Hematopoietic multipotent progenitor cell treated with erythropoietin and hydrocortisone succinate and interleukin-3 and kit ligand, for 4 days (in vitro differentiated cells): ENCODE measurements at regions not wholly inside any gene's neighbourhood (a gene's known extent, or its start where the extent isn't known, plus 50 kb on each side); places are given as distances from the start of the nearest gene placed in this dataset.

ENCODE experiments used
- DNase-seq: peaks from one replicate; pipeline ENCODE4 v3.0.0-alpha.2; 2015

GRCh38 chr7:40966693-40967092 is 736.2 kb downstream of the INHBA start:
- no peak for DNase-seq

DNA sequence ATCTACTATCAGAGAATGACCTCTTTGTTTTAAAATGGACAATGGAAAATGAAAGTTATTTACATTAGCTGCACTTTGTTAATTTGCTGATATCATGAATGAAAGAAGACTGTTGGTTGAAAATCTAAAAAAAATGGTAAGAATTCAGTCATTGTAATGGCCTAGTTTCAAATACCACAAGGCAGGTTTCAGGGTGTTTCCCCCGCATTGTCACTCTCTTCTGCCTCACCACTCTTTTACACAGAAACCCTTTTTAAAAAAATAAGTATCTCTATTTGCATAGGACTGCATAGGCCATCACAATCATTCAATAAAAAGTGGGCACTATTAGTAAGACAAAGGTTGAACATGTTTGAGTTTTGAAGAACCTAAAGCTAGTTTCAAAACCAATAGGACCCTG is 737.1 kb downstream of the INHBA start:
- DNase-seq = no peak

GRCh38 chr7:40965016-40965415 is 737.9 kb downstream of the INHBA start:
- no peak for DNase-seq

DNA sequence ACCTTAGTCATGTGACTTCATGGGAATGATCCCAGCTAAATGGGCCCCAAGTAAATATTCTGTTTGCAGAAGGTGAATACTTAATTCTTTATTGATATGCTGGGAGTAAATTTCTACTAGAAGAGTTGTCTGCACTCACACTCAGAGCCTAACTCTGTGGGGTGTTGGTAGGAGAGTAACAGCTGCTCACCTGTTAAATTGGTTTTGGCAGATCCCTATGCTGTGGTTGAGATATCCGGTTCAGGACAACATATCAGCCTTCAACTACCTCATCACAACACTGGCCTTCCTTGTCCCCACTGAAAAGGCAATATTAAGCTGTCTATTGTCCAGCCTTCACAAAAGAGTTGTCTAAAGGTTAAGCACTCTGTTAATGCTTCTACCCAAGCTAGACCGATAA is 738.3 kb downstream of the INHBA start:
- no peak for DNase-seq

DNA sequence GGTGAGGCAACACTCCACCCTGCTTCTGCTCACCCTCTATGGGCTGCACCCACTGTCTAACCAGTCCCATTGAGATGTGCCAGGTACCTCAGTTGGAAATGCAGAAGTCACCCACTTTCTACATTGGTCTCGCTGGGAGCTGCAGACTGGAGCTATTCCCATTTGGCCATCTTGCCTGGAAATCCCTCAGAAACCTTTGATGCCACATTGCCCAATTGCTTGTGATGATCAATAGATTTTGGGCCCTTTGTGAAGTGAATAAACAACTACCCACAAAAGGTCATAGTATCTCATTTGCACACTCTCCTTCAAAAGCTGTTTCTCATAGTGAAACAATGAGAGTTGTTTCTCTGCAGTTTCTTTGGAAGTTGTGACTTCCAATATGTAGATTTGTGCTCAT is 742.9 kb downstream of the INHBA start:
- no peak for DNase-seq

DNA sequence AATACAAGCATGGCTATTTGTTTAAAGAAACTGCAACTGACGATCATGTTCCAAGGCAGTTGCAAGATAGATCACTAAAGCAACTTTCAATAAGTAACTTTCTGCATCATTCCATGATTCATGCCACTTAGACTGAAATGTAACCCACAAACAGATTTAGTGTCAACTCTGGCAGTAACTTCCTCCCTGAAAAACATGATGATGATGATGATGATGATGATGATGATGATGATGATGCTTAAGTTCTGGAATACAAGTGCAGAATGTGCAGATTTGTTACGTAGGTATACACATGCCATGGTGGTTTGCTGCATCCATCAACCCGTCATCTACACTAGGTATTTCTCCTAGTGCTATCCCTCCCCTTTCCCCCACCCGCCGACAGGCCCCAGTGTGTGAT is 754.7 kb downstream of the INHBA start:
- no peak for DNase-seq

- no peak for DNase-seq
Measured at GRCh38 chr7:40947566-40947965, 755.3 kb downstream of the INHBA start.

- DNase-seq = no peak
Measured at GRCh38 chr7:40946549-40946948, 756.3 kb downstream of the INHBA start.

DNA sequence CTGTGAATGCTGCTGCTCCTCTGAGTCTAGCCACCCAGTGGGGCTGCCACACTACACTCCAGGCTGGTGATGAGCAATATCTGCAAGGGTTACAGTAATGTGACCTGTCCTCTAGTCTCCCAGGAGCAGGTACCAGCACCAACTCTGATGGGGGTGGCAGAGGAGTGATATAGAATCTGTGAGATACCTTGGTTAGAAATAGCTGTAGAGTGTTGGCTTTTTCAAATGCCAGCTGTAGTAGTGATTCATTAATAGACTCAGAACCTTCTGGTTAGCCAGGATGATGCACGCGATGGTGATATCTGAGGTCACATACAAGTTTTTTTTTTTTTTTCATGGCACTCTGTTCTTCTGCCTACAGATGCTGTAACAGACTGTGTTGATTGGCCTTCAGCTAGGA is 757.1 kb downstream of the INHBA start:
- DNase-seq = no peak

DNA sequence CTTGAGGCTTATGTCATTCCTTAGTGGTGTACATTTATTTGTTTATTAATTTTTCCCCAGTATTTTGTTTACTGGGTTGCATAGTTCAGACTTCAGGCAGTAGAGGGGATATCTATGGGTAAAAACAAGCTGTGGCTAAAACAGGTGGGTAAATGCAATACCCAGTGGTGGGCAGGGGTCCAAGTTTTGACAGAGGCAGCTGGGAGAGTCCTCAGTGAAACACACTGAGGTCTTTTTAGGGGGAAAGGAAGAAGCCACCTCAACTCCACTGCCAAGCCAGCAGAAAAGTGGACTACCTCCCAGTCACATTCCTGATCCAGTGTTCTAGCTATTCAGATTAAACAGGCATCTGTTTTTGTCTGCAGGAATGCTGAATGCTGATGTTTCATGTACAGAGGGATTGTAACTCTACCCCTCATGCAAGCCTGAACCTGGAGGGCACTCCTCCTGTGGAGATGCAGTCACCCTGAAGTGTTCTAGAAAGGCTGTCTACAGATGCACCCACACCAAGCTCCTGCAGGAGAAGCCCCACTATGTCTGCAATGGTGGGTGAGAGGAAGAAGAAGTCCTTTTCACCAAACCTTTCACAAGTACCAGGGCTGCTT is 757.8 kb downstream of the INHBA start:
- DNase-seq = no peak

GRCh38 chr7:40937879-40938278 is 765.0 kb downstream of the INHBA start:
- no peak for DNase-seq

- DNase-seq = no peak
Measured at GRCh38 chr7:40935435-40935834, 767.5 kb downstream of the INHBA start.

DNA sequence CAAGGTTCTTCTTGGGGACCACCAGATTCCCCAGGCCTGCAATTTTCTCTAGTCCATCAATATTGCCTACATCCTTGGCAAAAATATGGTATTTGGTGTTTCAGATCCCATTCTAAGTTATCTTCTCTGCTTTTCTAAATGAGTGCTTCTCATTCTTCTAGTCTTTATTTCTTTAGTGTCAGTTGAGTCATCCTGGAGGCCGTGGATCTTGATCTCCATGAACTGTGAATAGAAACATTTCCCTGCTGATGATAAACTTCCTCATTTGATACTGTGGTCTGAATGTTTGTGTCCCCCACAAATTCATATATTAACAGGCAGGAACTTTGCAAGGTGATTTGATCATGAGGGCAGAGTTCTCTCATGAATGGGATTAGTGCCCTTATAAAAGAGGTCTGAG is 779.3 kb downstream of the INHBA start:
- peak; percentile 2 for DNase-seq

DNA sequence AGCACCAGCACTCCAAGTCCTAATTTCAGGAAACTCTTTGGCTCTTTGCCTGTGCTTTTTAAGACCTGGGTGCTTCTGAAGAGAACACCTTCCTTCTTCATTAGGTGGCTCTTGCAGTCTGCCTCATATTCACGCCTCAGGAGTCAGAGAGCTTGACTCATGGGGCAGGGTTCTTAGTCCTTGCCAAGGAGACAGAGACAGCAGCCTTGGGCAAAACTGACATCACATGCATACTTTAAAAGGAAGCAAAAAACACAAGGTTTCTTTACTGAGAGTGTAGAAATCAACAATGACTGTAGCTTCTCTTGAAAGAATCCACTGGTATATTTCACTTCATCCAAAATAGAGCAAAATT is 780.6 kb downstream of the INHBA start:
- DNase-seq = no peak

- no peak for DNase-seq
Measured at GRCh38 chr7:40921589-40922315, 781.1 kb downstream of the INHBA start.

DNA sequence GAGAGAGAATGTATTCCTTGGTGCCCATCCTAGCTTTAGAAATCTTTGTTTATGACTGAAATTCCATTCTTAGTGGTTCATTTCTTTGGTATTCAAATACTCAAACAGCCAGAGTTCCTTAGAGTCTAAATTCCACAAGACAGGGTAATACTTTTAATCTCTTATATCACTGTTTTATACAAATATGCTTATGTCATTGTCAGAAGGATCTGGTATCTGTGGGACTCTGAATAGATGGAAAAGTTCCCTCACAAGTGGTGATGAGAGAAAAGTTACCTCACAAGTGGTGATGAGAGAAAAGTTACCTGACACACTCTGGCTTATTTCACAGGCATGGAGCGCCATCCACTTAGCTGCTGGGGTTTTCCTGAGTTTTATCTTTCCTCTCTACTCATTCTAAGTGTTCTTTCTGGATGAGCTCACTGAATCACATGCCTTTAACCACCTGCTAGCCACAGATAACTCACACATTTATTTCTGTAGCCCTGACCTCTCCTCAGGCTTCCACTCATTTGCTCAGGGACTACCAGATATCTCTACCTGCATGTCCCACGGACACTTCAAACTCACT is 784.0 kb downstream of the SUGCT start:
- DNase-seq = no peak

DNA sequence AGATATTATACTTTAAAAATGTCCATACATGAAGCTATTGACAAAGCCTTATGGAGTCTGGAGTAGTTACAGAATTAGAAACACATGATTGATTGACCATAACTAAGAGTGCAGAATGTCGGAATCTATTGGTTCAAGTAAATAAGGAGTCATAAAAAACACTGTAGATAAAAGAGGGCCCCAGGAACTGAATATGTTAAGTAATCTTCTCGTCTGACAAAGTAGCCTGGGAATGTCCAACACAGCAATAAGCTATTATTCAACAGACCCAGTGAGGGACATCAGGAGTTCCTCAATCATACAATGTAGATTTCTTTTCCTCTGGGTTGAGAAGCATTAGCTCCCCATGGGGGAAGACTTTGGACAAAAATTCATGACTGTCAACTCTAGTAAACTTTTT is 782.0 kb downstream of the SUGCT start:
- no peak for DNase-seq

DNA sequence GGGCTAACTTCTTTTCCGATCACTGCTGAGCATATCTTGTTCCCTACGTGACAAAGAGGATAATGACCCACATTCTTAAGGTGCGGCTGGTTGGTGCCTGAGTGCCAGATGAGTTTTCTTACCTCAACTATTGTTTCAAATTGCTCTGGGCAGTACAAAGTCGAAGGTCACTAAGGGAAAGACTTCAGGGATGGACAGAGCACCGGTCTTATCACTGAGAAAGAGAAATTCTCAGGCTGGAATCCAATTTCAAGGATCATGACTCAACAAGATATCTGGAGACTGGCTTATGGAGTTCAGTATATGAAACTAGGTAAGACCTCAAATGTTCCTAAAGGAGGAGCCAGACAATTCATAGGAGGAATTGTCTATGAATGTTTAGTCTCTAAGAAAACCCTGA is 780.3 kb downstream of the SUGCT start:
- no peak for DNase-seq
